HEK293T (cell line): ENCODE measurements at regions not wholly inside any gene's neighbourhood (a gene's known extent, or its start where the extent isn't known, plus 50 kb on each side); places are given as distances from the start of the nearest gene placed in this dataset.

Source experiments
- FOXA1 ChIP-seq: fragments of 450-650 bp; IDR thresholded peaks from 2 replicates; pipeline ENCODE4 v1.6.1; 2016; ENCODE audit warnings: mild to moderate bottlenecking
- FOXM1 ChIP-seq: fragments of 450-650 bp; IDR thresholded peaks from 2 replicates; pipeline ENCODE4 v1.6.1; 2017; ENCODE audit warnings: mild to moderate bottlenecking, borderline replicate concordance
- HDGF ChIP-seq: fragments of 450-650 bp; IDR thresholded peaks from 2 replicates; pipeline ENCODE4 v1.6.1; 2017; ENCODE audit warnings: antibody characterized with exemption, borderline replicate concordance
- ZNF384 ChIP-seq: fragments of 450-650 bp; IDR thresholded peaks from 2 replicates; pipeline ENCODE4 v1.6.1; 2016

DNA sequence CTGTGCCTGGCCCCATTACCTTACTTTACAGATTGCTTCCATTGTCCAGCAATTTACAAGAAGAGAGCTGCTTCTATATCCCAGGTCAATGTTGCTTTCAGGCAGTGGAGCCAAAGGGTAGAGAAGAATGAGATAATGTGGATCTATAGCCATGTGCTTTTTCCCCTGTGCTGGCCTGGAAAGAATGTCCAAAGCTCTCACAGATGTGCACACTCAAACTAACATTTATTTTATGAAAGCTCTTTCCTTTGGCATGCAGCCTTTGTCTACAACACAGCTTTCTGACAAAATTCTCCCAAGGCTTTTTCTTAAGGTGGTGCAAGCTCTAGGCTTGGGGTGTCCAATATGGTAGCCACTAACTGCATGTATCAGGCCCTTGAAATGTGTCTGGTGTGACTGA is 217.3 kb downstream of the LRRC70 start:
- TF ChIP-seq HDGF (no peak), ZNF384 (no peak), FOXM1 (no peak), FOXA1 (no peak)
